Spleen (tissue), 7 donors: ENCODE measurements at regions not wholly inside any gene's neighbourhood (a gene's known extent, or its start where the extent isn't known, plus 50 kb on each side); places are given as distances from the start of the nearest gene placed in this dataset.

Experiments
- CTCF ChIP-seq, 11 experiments: fragments of 200-600 bp in 7 of 11; fragments of 450-650 bp in 4 of 11; sonication (generic) in 4 of 11; IDR thresholded peaks in 8 of 11; conservative IDR thresholded peaks in 3 of 11; 1 replicate in 7 of 11; 2 replicates in 4 of 11; pipeline versions ENCODE4 v1.4.0 to v1.8.0; 2016 to 2021; ENCODE audit warnings: antibody characterized with exemption in 11 of 11, inconsistent platforms in 4 of 11, mild to moderate bottlenecking in 1 of 11
- POLR2A ChIP-seq, 3 donors: fragments of 450-650 bp; IDR thresholded peaks; one replicate each; pipeline ENCODE4 v1.5.1; 2017; ENCODE audit warnings: antibody characterized with exemption in 3 of 3, mild to moderate bottlenecking in 1 of 3
- POLR2AphosphoS5 ChIP-seq, 3 donors: sonication (generic); formaldehyde crosslinking; IDR thresholded peaks; one replicate each; pipeline ENCODE4 v1.5.1; 2017; ENCODE audit warnings: antibody characterized with exemption in 3 of 3
- donor health status: DM: no; HTN: no; CAD: no; lungs with moderate emphysema.
- donor health status: DM: no; HTN: no; CAD: no.
- donor health status: DM: no; HTN: no; CAD: no.

GRCh38 chr18:76578571-76579300, 83.7 kb upstream of the ZNF516 start:
- TF ChIP-seq POLR2A (IDR thresholded peaks at IDR 0.05) (no peak), CTCF (IDR thresholded peaks at IDR 0.05 in 8 of 11, conservative IDR thresholded peaks at IDR 0.05 in 3 of 11) (no peak), POLR2AphosphoS5 (IDR thresholded peaks at IDR 0.05) (no peak)
